K562 (cell line): ENCODE measurements at regions not wholly inside any gene's neighbourhood (a gene's known extent, or its start where the extent isn't known, plus 50 kb on each side); places are given as distances from the start of the nearest gene placed in this dataset.
A peak's percentile ranks its signal among the peaks of the same experiment; 100 is the strongest.

Experiments
- ATAC-seq: fragments of 200-7000 bp; cut with Tn5 transposase; 3 replicates; pipeline ENCODE4 v1.9.1; 2020; ENCODE audit warnings: moderate library complexity
- BruUV-seq: library from RNA; stranded (reverse); fragments of 400-500 nt; replicated peaks from 2 replicates; lab custom pipeline; 2021; lab: Mats Ljungman, UMichigan
- CTCF ChIA-PET: fragments of 300-600 bp; formaldehyde crosslinking; extraction: SDS; loops from one replicate; lab custom pipeline; 2021; ENCODE audit warnings: low intra/inter-chr PET ratio; lab: Yijun Ruan, JAX
- POLR2A ChIA-PET: fragments of 300-600, 350-650 bp; sonication (Branson Sonifier 250); formaldehyde crosslinking; extraction: SDS; loops from one replicate; lab custom pipeline; 2021; ENCODE audit warnings: antibody characterized with exemption, inconsistent platforms; lab: Yijun Ruan, JAX
- DNase-seq, 4 experiments: peaks; one replicate each; pipeline versions ENCODE4 v3.0.0 to v3.0.0-alpha.2; 2011 to 2018; ENCODE audit warnings: low spot score in 3 of 4, mixed read lengths in 3 of 4; ENCODE audit errors: extremely low read depth in 1 of 4
- FAIRE-seq: peaks from 2 replicates; lab custom pipeline; 2011; peaks lifted over from hg19 to GRCh38; lab: Jason Lieb, UNC
- H2AFZ ChIP-seq: 2 replicates; pipeline ENCODE4 v1.6.0; 2011; ENCODE audit warnings: low read depth, low read length, control low read depth, inconsistent platforms
- H3K27ac ChIP-seq: fragments of 200-600 bp; 3 replicates; pipeline ENCODE4 v1.8.0; 2011; ENCODE audit warnings: low read depth, mild to moderate bottlenecking, control low read depth, inconsistent platforms, low read length, moderate library complexity, mixed read lengths; ENCODE audit errors: extremely low read depth
- H3K27me3 ChIP-seq, 2 experiments: fragments of 300-600 bp in 1 of 2; 2 replicates in 1 of 2; 3 replicates in 1 of 2; pipeline versions ENCODE4 v1.6.0 to v1.8.0; 2011; ENCODE audit warnings: inconsistent platforms in 2 of 2, low read length in 2 of 2, mild to moderate bottlenecking in 1 of 2, mixed read lengths in 1 of 2, moderate library complexity in 1 of 2; ENCODE audit not compliant: control insufficient read depth in 2 of 2, insufficient read depth in 2 of 2
- H3K36me3 ChIP-seq: fragments of 300-600 bp; 3 replicates; pipeline ENCODE4 v1.8.0; 2011; ENCODE audit warnings: mild to moderate bottlenecking, low read length, inconsistent platforms; ENCODE audit not compliant: control insufficient read depth, insufficient read depth
- H3K4me1 ChIP-seq, 2 experiments: fragments of 200-600 bp in 1 of 2; replicated peaks in 1 of 2; 2 replicates in 1 of 2; 3 replicates in 1 of 2; pipeline versions ENCODE4 v1.5.1 to v1.8.0; 2011; ENCODE audit warnings: inconsistent platforms in 2 of 2, low read length in 2 of 2, mild to moderate bottlenecking in 1 of 2, mixed read lengths in 1 of 2, moderate library complexity in 1 of 2; ENCODE audit not compliant: control insufficient read depth in 2 of 2, insufficient read depth in 2 of 2
- H3K4me2 ChIP-seq: 2 replicates; pipeline ENCODE4 v1.6.1; 2011; ENCODE audit warnings: low read length, control low read depth, inconsistent platforms, mixed read lengths; ENCODE audit not compliant: insufficient read depth
- H3K4me3 ChIP-seq: fragments of 200-600 bp; sonication (generic), shearing (Covaris generic); 2 replicates; pipeline ENCODE4 v1.5.1; 2016; ENCODE audit warnings: control low read depth, inconsistent platforms
- H3K79me2 ChIP-seq: fragments of 200-600 bp; 3 replicates; pipeline ENCODE4 v1.8.0; 2011; ENCODE audit warnings: low read length, inconsistent platforms; ENCODE audit not compliant: control insufficient read depth, insufficient read depth
- H3K9ac ChIP-seq, 2 experiments: 2 replicates each; pipeline versions ENCODE4 v1.6.0 to v1.6.1; 2011; ENCODE audit warnings: low read depth in 2 of 2, low read length in 2 of 2, control low read depth in 1 of 2, inconsistent platforms in 1 of 2, mild to moderate bottlenecking in 1 of 2, mixed read lengths in 1 of 2; ENCODE audit not compliant: insufficient read depth in 1 of 2
- H3K9me1 ChIP-seq: one replicate; pipeline ENCODE4 v1.6.0; 2011; ENCODE audit warnings: inconsistent platforms, mild to moderate bottlenecking, low read length, moderate library complexity; ENCODE audit not compliant: control insufficient read depth, insufficient read depth
- H3K9me3 ChIP-seq: replicated peaks from 2 replicates; pipeline ENCODE4 v1.5.1; 2011; ENCODE audit warnings: low read depth, low read length, inconsistent platforms; ENCODE audit not compliant: control insufficient read depth, insufficient read depth
- H4K20me1 ChIP-seq: replicated peaks from 2 replicates; pipeline ENCODE4 v1.6.1; 2011; ENCODE audit warnings: low read length, inconsistent platforms, mixed read lengths; ENCODE audit not compliant: control insufficient read depth, insufficient read depth
- CBFA2T2 ChIP-seq: fragments of 450-650 bp; conservative IDR thresholded peaks from 2 replicates; pipeline ENCODE4 v1.6.1; 2017; ENCODE audit warnings: mild to moderate bottlenecking
- CEBPG ChIP-seq, 3 experiments: fragments of 200-800 bp in 1 of 3; sonication (Bioruptor generic) in 1 of 3; sonication (generic) in 1 of 3; formaldehyde crosslinking in 1 of 3; IDR thresholded peaks in 2 of 3; conservative IDR thresholded peaks in 1 of 3; 2 replicates each; pipeline versions ENCODE4 v1.6.1 to v1.8.0; 2016 to 2022; ENCODE audit warnings: missing compliant biosample characterization in 2 of 3, missing genetic modification characterization in 2 of 3, mild to moderate bottlenecking in 1 of 3, missing genetic modification reagents in 1 of 3
- DPF2 ChIP-seq: fragments of 450-650 bp; IDR thresholded peaks from 2 replicates; pipeline ENCODE4 v1.6.1; 2016
- E2F4 ChIP-seq: sonication (generic); formaldehyde crosslinking; IDR thresholded peaks from 2 replicates; pipeline ENCODE4 v1.8.0; 2022; ENCODE audit warnings: mild to moderate bottlenecking, low read depth, missing genetic modification reagents
- ETV1 ChIP-seq: fragments of 450-650 bp; conservative IDR thresholded peaks from 2 replicates; pipeline ENCODE4 v1.6.1; 2016; ENCODE audit warnings: missing genetic modification characterization, control low read depth, low read depth, missing compliant biosample characterization
- HNRNPUL1 ChIP-seq: fragments of 200-400 bp; formaldehyde crosslinking; IDR thresholded peaks from 2 replicates; pipeline ENCODE4 v1.6.1; 2017; ENCODE audit warnings: low read length
- NCOA6 ChIP-seq: fragments of 450-650 bp; IDR thresholded peaks from 2 replicates; pipeline ENCODE4 v1.6.1; 2017; ENCODE audit warnings: mild to moderate bottlenecking
- SFPQ ChIP-seq: fragments of 200-400 bp; formaldehyde crosslinking; IDR thresholded peaks from 2 replicates; pipeline ENCODE4 v1.6.1; 2017; ENCODE audit warnings: mild to moderate bottlenecking, low read depth, low read length, moderate library complexity
- SMARCB1 ChIP-seq: IDR thresholded peaks from 2 replicates; pipeline ENCODE4 v1.6.1; 2011; ENCODE audit warnings: improper control_type of control experiment, low read depth; ENCODE audit not compliant: insufficient read length
- UBTF ChIP-seq, 2 experiments: IDR thresholded peaks; 2 replicates each; pipeline ENCODE4 v1.6.1; 2012; ENCODE audit warnings: improper control_type of control experiment in 2 of 2, low read depth in 2 of 2, low read length in 2 of 2, borderline replicate concordance in 1 of 2
- ZHX1 ChIP-seq: fragments of 150-350 bp; conservative IDR thresholded peaks from 2 replicates; pipeline ENCODE4 v1.6.1; 2014; ENCODE audit warnings: low read length
- WGBS: fragments of 100-300 bp; shearing (Covaris generic); methylation state at CpG from one replicate; pipeline ENCODE4 v1.1.6; 2016; ENCODE audit warnings: low coverage, mixed read lengths; ENCODE audit not compliant: insufficient coverage; ENCODE audit errors: missing lambda C conversion rate; 5-methylcytosine and 5-hydroxymethylcytosine counted together
- in situ Hi-C: fragments of 300-500 bp; cut with MboI; formaldehyde crosslinking; loops from 4 replicates; pipeline ENCODE4 v1.15.0; 2018; ENCODE audit warnings: inconsistent platforms, mixed read lengths
- intact Hi-C: fragments of 100-400 bp; cut with micrococcal nuclease; formaldehyde crosslinking; loops from 2 replicates; pipeline ENCODE4 v1.14.2; 2022

GRCh38 chr2:74072565-74072964 lies 75.1 kb downstream of the BOLA3 start:
- no peak overlapping the region for H3K4me3 ChIP-seq
- no peaks in the 10 kb centered on the region for H3K9me3 ChIP-seq
- H3K36me3 ChIP-seq = peaks cover 20% of the 10 kb centered on the region; the same call in 2 of the 3 replicates
- WGBS = 5% methylated on average over 1 of the region's 1 CpG
- no peak for ATAC-seq
- no peak overlapping the region for H3K27ac ChIP-seq
- H3K79me2 ChIP-seq = peaks cover 28% of the 10 kb centered on the region
- no peak overlapping the region for H3K9ac ChIP-seq
- no peak overlapping the region for H2AFZ ChIP-seq
- H3K9me1 ChIP-seq = no peaks in the 10 kb centered on the region
- intact Hi-C loops = no loop called here
- peak; percentile 58 for FAIRE-seq
- in situ Hi-C loops = no loop called here
- H3K4me2 ChIP-seq = no peak overlapping the region
- H3K27me3 ChIP-seq = no peaks in the 10 kb centered on the region
- ChIA-PET POLR2A (no interaction called here), CTCF (no interaction called here)
- no peaks in the 10 kb centered on the region for H4K20me1 ChIP-seq
- peaks cover 5 to 21% of the 10 kb centered on the region in 2 experiments; a peak in 4 of 5 replicates for H3K4me1 ChIP-seq
- no peak for DNase-seq
- BruUV-seq = no TSS peak
- no peak for TF ChIP-seq CEBPG (CRISPR knock-in tag; IDR thresholded peaks at IDR 0.05)
- TF ChIP-seq CEBPG (tag; conservative IDR thresholded peaks at IDR 0.05 in 1 of 2, IDR thresholded peaks at IDR 0.05 in 1 of 2) = peak; percentile 77 to 92
- TF ChIP-seq CBFA2T2 = no peak
- peak; percentile 43; the same call in 1 of the 2 replicates for TF ChIP-seq DPF2
- no peak for TF ChIP-seq UBTF (IDR thresholded peaks at IDR 0.05; ENCODE audit: borderline replicate concordance in 1 of 2, low read depth in 2 of 2, low read length in 2 of 2)
- no peak for TF ChIP-seq HNRNPUL1
- no peak for TF ChIP-seq SFPQ
- TF ChIP-seq ETV1 (tag) = peak; percentile 50; the same call in 1 of the 2 replicates
- TF ChIP-seq SMARCB1 = no peak
- TF ChIP-seq E2F4 (CRISPR knock-in tag) = no peak
- TF ChIP-seq ZHX1 = no peak
- TF ChIP-seq NCOA6 = no peak
